GM21381 (cell line): ENCODE measurements at regions not wholly inside any gene's neighbourhood (a gene's known extent, or its start where the extent isn't known, plus 50 kb on each side); places are given as distances from the start of the nearest gene placed in this dataset.

Source experiments
- ATAC-seq: cut with Tn5 transposase; IDR thresholded peaks from one replicate; pipeline ENCODE4 v1.9.1; 2021; ENCODE audit warnings: mild to moderate bottlenecking, moderate library complexity; ENCODE audit not compliant: unreplicated experiment

- no peak for ATAC-seq
These were observed 650.3 kb upstream of the KLF4 start for GRCh38 chr9:108139900-108140299.

- ATAC-seq, result no peak
These were observed 648.9 kb upstream of the KLF4 start for GRCh38 chr9:108138516-108138915.

GRCh38 chr9:108136656-108137055, 647.1 kb upstream of the KLF4 start:
- ATAC-seq, result no peak

GRCh38 chr9:108134486-108135128, 645.0 kb upstream of the KLF4 start:
- no peak for ATAC-seq

- no peak for ATAC-seq
These were observed 644.1 kb upstream of the KLF4 start for GRCh38 chr9:108133680-108134079.

- no peak for ATAC-seq
These were observed 643.5 kb upstream of the KLF4 start for GRCh38 chr9:108133101-108133500.

GRCh38 chr9:108130905-108131304, 641.3 kb upstream of the KLF4 start:
- ATAC-seq, result no peak

- no peak for ATAC-seq
These were observed 636.1 kb upstream of the KLF4 start for GRCh38 chr9:108125625-108126024.

GRCh38 chr9:108119530-108120113, 630.1 kb upstream of the KLF4 start:
- ATAC-seq, result no peak

GRCh38 chr9:108117795-108118194, 628.2 kb upstream of the KLF4 start:
- ATAC-seq, result no peak

- no peak for ATAC-seq
These were observed 627.7 kb upstream of the KLF4 start for GRCh38 chr9:108117306-108117705.

- ATAC-seq, result no peak
These were observed 624.0 kb upstream of the KLF4 start for GRCh38 chr9:108113596-108113995.

- ATAC-seq, result no peak
These were observed 620.5 kb upstream of the KLF4 start for GRCh38 chr9:108109927-108110690.

GRCh38 chr9:108108852-108109448, 619.4 kb upstream of the KLF4 start:
- no peak for ATAC-seq

- no peak for ATAC-seq
These were observed 618.8 kb upstream of the KLF4 start for GRCh38 chr9:108108280-108108851.

- no peak for ATAC-seq
These were observed 616.3 kb upstream of the KLF4 start for GRCh38 chr9:108105885-108106284.

GRCh38 chr9:108104991-108105390, 615.4 kb upstream of the KLF4 start:
- ATAC-seq, result no peak

GRCh38 chr9:108103046-108103693, 613.6 kb upstream of the KLF4 start:
- no peak for ATAC-seq

GRCh38 chr9:108101410-108101809, 611.8 kb upstream of the KLF4 start:
- ATAC-seq, result no peak

GRCh38 chr9:108100571-108100970, 611.0 kb upstream of the KLF4 start:
- no peak for ATAC-seq

GRCh38 chr9:108099854-108100253, 610.3 kb upstream of the KLF4 start:
- no peak for ATAC-seq
